HCT116 (cell line): ENCODE measurements at regions not wholly inside any gene's neighbourhood (a gene's known extent, or its start where the extent isn't known, plus 50 kb on each side); places are given as distances from the start of the nearest gene placed in this dataset.

ENCODE experiments used
- ATAC-seq: fragments of 200-7000 bp; cut with Tn5 transposase; 2 replicates; pipeline ENCODE4 v1.9.1; 2020; ENCODE audit warnings: mild to moderate bottlenecking, moderate library complexity
- BruUV-seq: library from RNA; stranded (reverse); fragments of 400-500 nt; replicated peaks from 2 replicates; lab custom pipeline; 2021; lab: Mats Ljungman, UMichigan
- CTCF ChIA-PET: fragments of 300-600 bp; sonication (Branson Sonifier 250); formaldehyde crosslinking; loops from one replicate; lab custom pipeline; 2021; ENCODE audit warnings: antibody characterized with exemption; lab: Charles Lee
- POLR2A ChIA-PET: fragments of 300-600, 350-600 bp; sonication (Branson Sonifier 250); formaldehyde crosslinking; loops from one replicate; lab custom pipeline; 2021; ENCODE audit warnings: antibody characterized with exemption; lab: Charles Lee
- RAD21 ChIA-PET, 2 experiments: fragments of 300-600 bp; sonication (Branson Sonifier 250); formaldehyde crosslinking; loops; one replicate each; lab custom pipeline; 2023; ENCODE audit warnings: low total read pairs in 2 of 2; ENCODE audit not compliant: uncharacterized antibody in 2 of 2, unreplicated experiment in 2 of 2, low non-redundant PET in 1 of 2; lab: Charles Lee
- DNase-seq: peaks from one replicate; pipeline ENCODE4 v3.0.0-alpha.2; 2010; ENCODE audit warnings: low read depth, low spot score
- H2AFZ ChIP-seq: fragments of 200-600 bp; shearing (Covaris generic), sonication (generic); 2 replicates; pipeline ENCODE4 v1.6.1; 2017; ENCODE audit warnings: low read depth, mixed run types, mixed read lengths, antibody characterized with exemption, low read length; ENCODE audit not compliant: poor library complexity, severe bottlenecking
- H3K27ac ChIP-seq: 2 replicates; pipeline ENCODE4 v1.5.1; 2012; ENCODE audit warnings: low read depth, low read length
- H3K27me3 ChIP-seq: fragments of 200-600 bp; sonication (generic); 2 replicates; pipeline ENCODE4 v1.6.1; 2016; ENCODE audit warnings: mixed run types, low read length, mixed read lengths; ENCODE audit not compliant: insufficient read depth
- H3K36me3 ChIP-seq, 2 experiments: fragments of 200-500 bp in 1 of 2; fragments of 200-600 bp in 1 of 2; sonication (Bioruptor generic) in 1 of 2; sonication (generic) in 1 of 2; 2 replicates each; pipeline versions ENCODE4 v1.5.1 to v1.6.1; 2014 to 2016; ENCODE audit warnings: low read length in 2 of 2, inconsistent platforms in 1 of 2, mixed read lengths in 1 of 2, mixed run types in 1 of 2; ENCODE audit not compliant: insufficient read depth in 2 of 2, control insufficient read depth in 1 of 2
- H3K4me1 ChIP-seq, 2 experiments: fragments of 200-600 bp in 1 of 2; sonication (generic) in 1 of 2; 2 replicates each; pipeline versions ENCODE4 v1.5.1 to v1.6.1; 2012 to 2017; ENCODE audit warnings: low read length in 2 of 2, inconsistent platforms in 1 of 2, mild to moderate bottlenecking in 1 of 2, mixed read lengths in 1 of 2, mixed run types in 1 of 2, moderate library complexity in 1 of 2; ENCODE audit not compliant: insufficient read depth in 2 of 2, control insufficient read depth in 1 of 2
- H3K4me2 ChIP-seq: fragments of 200-600 bp; sonication (generic); 2 replicates; pipeline ENCODE4 v1.6.1; 2017; ENCODE audit warnings: mixed run types, low read length, mixed read lengths
- H3K4me3 ChIP-seq, 2 experiments: fragments of 200-600 bp in 1 of 2; sonication (generic) in 1 of 2; replicated peaks in 1 of 2; 2 replicates each; pipeline ENCODE4 v1.5.1; 2011 to 2016; ENCODE audit warnings: low read length in 2 of 2, control low read depth in 1 of 2, low read depth in 1 of 2, mild to moderate bottlenecking in 1 of 2, mixed read lengths in 1 of 2, mixed run types in 1 of 2
- H3K79me2 ChIP-seq: fragments of 200-600 bp; sonication (generic); 2 replicates; pipeline ENCODE4 v1.6.1; 2017; ENCODE audit warnings: mild to moderate bottlenecking, mixed run types, low read length, moderate library complexity, mixed read lengths; ENCODE audit not compliant: insufficient read depth
- H3K9ac ChIP-seq: fragments of 200-600 bp; sonication (generic); 2 replicates; pipeline ENCODE4 v1.6.1; 2016; ENCODE audit warnings: low read length, mixed read lengths
- H3K9me2 ChIP-seq: fragments of 200-600 bp; sonication (generic), shearing (Covaris generic); 2 replicates; pipeline ENCODE4 v1.6.1; 2017; ENCODE audit warnings: mixed run types, mild to moderate bottlenecking, moderate library complexity; ENCODE audit not compliant: insufficient read depth
- H3K9me3 ChIP-seq, 2 experiments: fragments of 200-500 bp in 1 of 2; fragments of 200-600 bp in 1 of 2; sonication (Bioruptor generic) in 1 of 2; sonication (generic) in 1 of 2; 2 replicates each; pipeline ENCODE4 v1.6.1; 2014 to 2017; ENCODE audit warnings: low read length in 2 of 2, mixed read lengths in 2 of 2, inconsistent platforms in 1 of 2, low read depth in 1 of 2, mild to moderate bottlenecking in 1 of 2, mixed run types in 1 of 2, moderate library complexity in 1 of 2; ENCODE audit not compliant: control insufficient read depth in 1 of 2, insufficient read depth in 1 of 2
- H4K20me1 ChIP-seq: fragments of 200-600 bp; sonication (generic), shearing (Covaris generic); 2 replicates; pipeline ENCODE4 v1.6.1; 2017; ENCODE audit warnings: mixed run types, mild to moderate bottlenecking, moderate library complexity; ENCODE audit not compliant: insufficient read depth
- CTCF ChIP-seq, 3 experiments: fragments of 200-600 bp in 1 of 3; sonication (generic) in 1 of 3; IDR thresholded peaks in 2 of 3; conservative IDR thresholded peaks in 1 of 3; 2 replicates each; pipeline ENCODE4 v1.5.1; 2012 to 2017; ENCODE audit warnings: low read depth in 2 of 3, low read length in 2 of 3, antibody characterized with exemption in 1 of 3, borderline replicate concordance in 1 of 3, control low read depth in 1 of 3, mild to moderate bottlenecking in 1 of 3, mixed read lengths in 1 of 3, mixed run types in 1 of 3, moderate library complexity in 1 of 3; ENCODE audit not compliant: insufficient read depth in 1 of 3
- EGR1 ChIP-seq: IDR thresholded peaks from 2 replicates; pipeline ENCODE4 v1.6.1; 2012; ENCODE audit warnings: low read depth
- ELF1 ChIP-seq: IDR thresholded peaks from 2 replicates; pipeline ENCODE4 v1.6.1; 2012; ENCODE audit warnings: low read depth, borderline replicate concordance
- EZH2 ChIP-seq: fragments of 200-600 bp; sonication (generic); IDR thresholded peaks from 2 replicates; pipeline ENCODE4 v1.6.1; 2017; ENCODE audit warnings: antibody characterized with exemption, mixed run types
- EZH2phosphoT487 ChIP-seq: fragments of 200-600 bp; IDR thresholded peaks from 2 replicates; pipeline ENCODE4 v1.6.1; 2018; ENCODE audit warnings: antibody characterized with exemption, borderline replicate concordance
- MAX ChIP-seq: IDR thresholded peaks from 2 replicates; pipeline ENCODE4 v1.6.1; 2012
- RAD21 ChIP-seq: IDR thresholded peaks from 2 replicates; pipeline ENCODE4 v1.6.1; 2012; ENCODE audit warnings: low read depth, mild to moderate bottlenecking
- SRF ChIP-seq: IDR thresholded peaks from 2 replicates; pipeline ENCODE4 v1.6.1; 2012; ENCODE audit warnings: low read depth
- YY1 ChIP-seq: IDR thresholded peaks from 2 replicates; pipeline ENCODE4 v1.6.1; 2011; ENCODE audit warnings: low read length, low read depth, moderate library complexity, mild to moderate bottlenecking; ENCODE audit not compliant: insufficient replicate concordance; ENCODE audit errors: extremely low read depth
- intact Hi-C: fragments of 100-400 bp; cut with micrococcal nuclease; formaldehyde crosslinking; loops from 2 replicates; pipeline ENCODE4 v1.10.0; 2022

GRCh38 chr18:29457316-29457889, 1280.5 kb upstream of the CDH2 start:
- BruUV-seq = no TSS peak
- no peak overlapping the region for H3K9ac ChIP-seq
- H4K20me1 ChIP-seq = no peaks in the 10 kb centered on the region
- peaks cover 0 to 9% of the 10 kb centered on the region in 2 experiments; a peak in 1 of 4 replicates for H3K4me1 ChIP-seq
- no peaks in the 10 kb centered on the region for H3K79me2 ChIP-seq
- no peaks in the 10 kb centered on the region for H3K9me3 ChIP-seq
- no peaks in the 10 kb centered on the region for H3K27me3 ChIP-seq
- ChIA-PET RAD21 (no interaction called here), POLR2A (no interaction called here), CTCF (no interaction called here)
- no peak; the same call in 1 of the 2 replicates for ATAC-seq
- H2AFZ ChIP-seq = peak overlapping the region; percentile 63
- H3K9me2 ChIP-seq = no peaks in the 10 kb centered on the region
- H3K27ac ChIP-seq = no peak overlapping the region
- TF ChIP-seq EGR1 = no peak
- TF ChIP-seq RAD21 = no peak
- no peak for TF ChIP-seq YY1
- TF ChIP-seq EZH2 = no peak
- TF ChIP-seq SRF = 0 out of 2 replicates have a peak, but pooled peaks have one; percentile 21
- intact Hi-C loops = no loop called here
- no peaks in the 10 kb centered on the region for H3K36me3 ChIP-seq
- no peak overlapping the region for H3K4me3 ChIP-seq
- H3K4me2 ChIP-seq = peak overlapping the region; percentile 35; the same call in 1 of the 2 replicates
- peak; percentile 7 for DNase-seq

GRCh38 chr18:29449424-29449823, 1272.5 kb upstream of the CDH2 start:
- Histone ChIP-seq H2AFZ (no peak overlapping the region), H3K9ac (no peak overlapping the region), H3K9me3 (no peaks in the 10 kb centered on the region), H3K79me2 (no peaks in the 10 kb centered on the region), H3K4me3 (no peak overlapping the region), H3K27me3 (no peaks in the 10 kb centered on the region), H4K20me1 (no peaks in the 10 kb centered on the region), H3K4me2 (no peak overlapping the region), H3K36me3 (no peaks in the 10 kb centered on the region; a peak in 1 of 4 replicates), H3K27ac (no peak overlapping the region), H3K4me1 (no peaks in the 10 kb centered on the region), H3K9me2 (no peaks in the 10 kb centered on the region)
- BruUV-seq = no TSS peak
- POLR2A ChIA-PET = no interaction called here
- ATAC-seq (no peak), DNase-seq (no peak)
- intact Hi-C loops = no loop called here
- TF ChIP-seq EZH2phosphoT487 (no peak), MAX (no peak), ELF1 (no peak), CTCF (IDR thresholded peaks at IDR 0.05 in 2 of 3, conservative IDR thresholded peaks at IDR 0.05 in 1 of 3; ENCODE audit: borderline replicate concordance in 1 of 3, insufficient read depth in 1 of 3, low read depth in 2 of 3, low read length in 2 of 3) (no peak)
- RAD21 ChIA-PET = no interaction called here
- CTCF ChIA-PET = no interaction called here
